Activated T-cell treated with anti-CD3 and anti-CD28 coated beads, Interleukin-2, amount 50 U/mL, for 24 hours (primary cell): ENCODE measurements at regions not wholly inside any gene's neighbourhood (a gene's known extent, or its start where the extent isn't known, plus 50 kb on each side); places are given as distances from the start of the nearest gene placed in this dataset.
"Not testable (repeated sequence)": the region's sequence is repeated elsewhere in the genome, so short reads cannot be mapped to it uniquely, and the experiment has no call there.

Source experiments
- DNase-seq: peaks from one replicate; pipeline ENCODE4 v3.0.0-alpha.2; 2020
- H3K27ac Mint-ChIP-seq: 2 replicates; pipeline ENCODE4 v1.8.0; 2020; ENCODE audit warnings: mild to moderate bottlenecking, mixed read lengths
- H3K27me3 Mint-ChIP-seq: 2 replicates; pipeline ENCODE4 v1.8.0; 2020; ENCODE audit warnings: mixed read lengths
- H3K36me3 Mint-ChIP-seq: 2 replicates; pipeline ENCODE4 v1.8.0; 2020; ENCODE audit warnings: low read depth, mixed read lengths
- H3K4me1 Mint-ChIP-seq: 2 replicates; pipeline ENCODE4 v1.8.0; 2020; ENCODE audit warnings: low read depth, mixed read lengths
- H3K4me3 Mint-ChIP-seq: 2 replicates; pipeline ENCODE4 v1.8.0; 2020; ENCODE audit warnings: mild to moderate bottlenecking, moderate library complexity, mixed read lengths
- H3K9me3 Mint-ChIP-seq: 2 replicates; pipeline ENCODE4 v1.8.0; 2020; ENCODE audit warnings: mixed read lengths

- Mint-ChIP-seq H3K36me3 (no peaks in the 10 kb centered on the region), H3K9me3 (no peaks in the 10 kb centered on the region), H3K4me1 (no peaks in the 10 kb centered on the region), H3K4me3 (no peak overlapping the region), H3K27ac (no peak overlapping the region), H3K27me3 (peaks cover 35% of the 10 kb centered on the region)
- DNase-seq, result no peak
These were observed 148.5 kb downstream of the LY86 start for GRCh38 chr6:6736791-6737654.

GRCh38 chr6:6737671-6738070, 149.2 kb downstream of the LY86 start:
- Mint-ChIP-seq H3K4me3 (no peak overlapping the region), H3K4me1 (no peaks in the 10 kb centered on the region), H3K9me3 (no peaks in the 10 kb centered on the region), H3K27me3 (peaks cover 35% of the 10 kb centered on the region), H3K36me3 (no peaks in the 10 kb centered on the region), H3K27ac (no peak overlapping the region)
- no peak for DNase-seq

DNA sequence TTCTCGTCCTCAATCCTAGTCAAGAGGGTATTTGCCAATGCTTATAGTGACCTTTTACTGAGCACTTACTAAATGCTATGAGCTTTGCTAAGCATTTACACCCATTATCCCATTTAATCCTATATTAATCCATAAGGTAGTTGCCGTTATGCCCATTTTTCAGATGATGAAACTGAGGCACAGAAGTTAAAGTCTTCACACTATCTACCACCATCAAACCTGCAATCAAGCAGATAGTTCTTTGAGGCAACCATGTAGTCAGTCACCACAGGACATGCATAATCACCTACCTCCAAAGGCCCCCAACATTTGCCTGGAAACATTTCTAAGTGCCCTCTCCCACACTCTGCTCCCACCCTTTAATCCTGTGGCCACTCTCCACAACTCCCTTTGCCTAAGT, 149.6 kb downstream of the LY86 start:
- peaks cover 35% of the 10 kb centered on the region for H3K27me3 Mint-ChIP-seq

GRCh38 chr6:6738922-6739716, 150.6 kb downstream of the LY86 start:
- Mint-ChIP-seq H3K27me3 (peaks cover 35% of the 10 kb centered on the region), H3K36me3 (no peaks in the 10 kb centered on the region), H3K9me3 (no peaks in the 10 kb centered on the region), H3K27ac (no peak overlapping the region), H3K4me1 (no peaks in the 10 kb centered on the region), H3K4me3 (no peak overlapping the region)
- no peak for DNase-seq

More for the DNA sequence above, 149.6 kb downstream of the LY86 start:
- no peak for DNase-seq
- Mint-ChIP-seq H3K4me3 (no peak overlapping the region), H3K4me1 (no peaks in the 10 kb centered on the region), H3K27ac (no peak overlapping the region), H3K36me3 (no peaks in the 10 kb centered on the region), H3K9me3 (no peaks in the 10 kb centered on the region)

GRCh38 chr6:6740595-6740994, 152.1 kb downstream of the LY86 start:
- no peak for DNase-seq
- no peaks in the 10 kb centered on the region for H3K9me3 Mint-ChIP-seq
- H3K27me3 Mint-ChIP-seq, result peaks cover 29% of the 10 kb centered on the region
- H3K36me3 Mint-ChIP-seq, result no peaks in the 10 kb centered on the region
- H3K4me3 Mint-ChIP-seq, result no peak overlapping the region
- no peak overlapping the region for H3K27ac Mint-ChIP-seq
- no peaks in the 10 kb centered on the region for H3K4me1 Mint-ChIP-seq

DNA sequence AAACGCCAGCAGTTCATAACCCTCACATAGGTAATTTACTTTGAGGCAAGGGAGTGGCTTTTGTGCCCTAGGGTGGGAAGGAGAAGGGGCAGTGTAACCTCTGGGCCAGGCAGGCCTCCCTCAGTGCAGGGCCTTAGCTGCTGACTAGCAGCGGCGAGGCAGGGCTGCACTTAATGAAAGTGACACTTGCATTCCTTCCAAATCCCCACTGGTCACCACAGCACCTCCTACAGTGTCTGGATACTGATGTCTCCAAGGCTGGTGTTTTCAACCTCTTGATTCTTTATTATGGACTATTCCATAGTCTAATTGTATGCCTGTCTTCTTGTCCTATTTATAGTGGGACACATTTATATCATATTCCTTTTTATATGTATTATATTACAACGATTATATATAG, 152.7 kb downstream of the LY86 start:
- Mint-ChIP-seq H3K27me3 (peaks cover 26% of the 10 kb centered on the region), H3K36me3 (no peaks in the 10 kb centered on the region)

GRCh38 chr6:6742535-6742934, 154.0 kb downstream of the LY86 start:
- Mint-ChIP-seq H3K9me3 (no peaks in the 10 kb centered on the region), H3K27ac (no peak overlapping the region), H3K36me3 (no peaks in the 10 kb centered on the region), H3K27me3 (peaks cover 14% of the 10 kb centered on the region), H3K4me3 (no peak overlapping the region), H3K4me1 (no peaks in the 10 kb centered on the region)
- DNase-seq, result no peak

More for the DNA sequence above, 152.7 kb downstream of the LY86 start:
- Mint-ChIP-seq H3K4me3 (no peak overlapping the region), H3K27ac (no peak overlapping the region), H3K9me3 (no peaks in the 10 kb centered on the region), H3K4me1 (no peaks in the 10 kb centered on the region)
- no peak for DNase-seq

GRCh38 chr6:6744551-6744950, 156.0 kb downstream of the LY86 start:
- no peak overlapping the region for H3K27ac Mint-ChIP-seq
- no peaks in the 10 kb centered on the region for H3K9me3 Mint-ChIP-seq
- no peak overlapping the region for H3K4me3 Mint-ChIP-seq
- H3K4me1 Mint-ChIP-seq, result peaks cover 2% of the 10 kb centered on the region
- peaks cover under 1% of the 10 kb centered on the region for H3K27me3 Mint-ChIP-seq
- no peaks in the 10 kb centered on the region for H3K36me3 Mint-ChIP-seq
- DNase-seq, result no peak

DNA sequence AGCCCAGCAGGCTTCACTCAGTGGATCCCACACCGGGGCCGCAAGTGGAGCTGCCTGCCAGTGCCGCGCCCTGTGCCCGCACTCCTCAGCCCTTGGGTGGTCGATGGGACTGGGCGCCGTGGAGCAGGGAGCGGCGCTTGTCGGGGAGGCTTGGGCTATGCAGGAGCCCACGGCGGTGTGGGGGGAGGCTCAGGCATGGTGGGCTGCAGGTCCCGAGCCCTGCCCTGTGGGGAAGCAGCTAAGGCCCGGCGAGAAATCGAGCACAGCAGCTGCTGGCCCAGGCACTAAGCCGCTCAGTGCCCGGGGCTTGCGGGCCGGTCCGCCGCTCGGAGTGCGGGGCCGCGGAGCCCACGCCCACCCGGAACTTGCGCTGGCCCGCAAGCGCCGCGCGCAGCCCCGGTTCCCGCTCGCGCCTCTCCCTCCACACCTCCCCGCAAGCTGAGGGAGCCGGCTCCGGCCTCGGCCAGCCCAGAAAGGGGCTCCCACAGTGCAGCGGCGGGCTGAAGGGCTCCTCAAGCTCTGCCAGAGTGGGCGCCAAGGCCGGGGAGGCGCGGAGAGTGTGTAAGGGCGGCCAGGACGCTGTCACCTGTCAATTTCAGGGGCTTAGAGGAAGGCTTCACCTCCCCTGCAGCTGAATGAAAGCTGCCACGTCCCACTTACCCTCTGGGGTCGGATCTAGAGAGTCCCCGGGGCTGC, 157.3 kb downstream of the LY86 start:
- H3K36me3 Mint-ChIP-seq, H3K9me3 Mint-ChIP-seq, H3K4me3 Mint-ChIP-seq, DNase-seq, H3K27ac Mint-ChIP-seq, H3K27me3 Mint-ChIP-seq: not testable (repeated sequence)
- peaks cover 10% of the 10 kb centered on the region for H3K4me1 Mint-ChIP-seq

GRCh38 chr6:6746333-6746969, 157.9 kb downstream of the LY86 start:
- no peak overlapping the region for H3K4me3 Mint-ChIP-seq
- H3K4me1 Mint-ChIP-seq, result peaks cover 17% of the 10 kb centered on the region
- DNase-seq, result no peak
- H3K36me3 Mint-ChIP-seq, result no peaks in the 10 kb centered on the region
- H3K9me3 Mint-ChIP-seq, result no peaks in the 10 kb centered on the region
- no peak overlapping the region for H3K27ac Mint-ChIP-seq
- H3K27me3 Mint-ChIP-seq, result no peaks in the 10 kb centered on the region

DNA sequence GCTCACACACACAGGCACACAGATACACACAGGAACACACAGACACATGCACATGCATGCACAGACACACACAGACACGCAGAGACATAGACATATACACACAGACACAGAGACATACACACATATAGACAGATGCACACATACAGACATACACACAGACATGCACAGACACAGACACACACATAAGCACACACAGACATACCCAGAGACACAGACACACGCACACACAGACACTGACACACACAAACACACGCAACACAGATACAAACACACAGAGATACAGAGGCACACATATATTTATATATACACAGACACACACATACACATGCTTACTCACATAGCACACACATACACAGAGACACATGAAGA, 158.4 kb downstream of the LY86 start:
- no peaks in the 10 kb centered on the region for H3K36me3 Mint-ChIP-seq
- DNase-seq, result no peak
- H3K27ac Mint-ChIP-seq, result no peak overlapping the region
- H3K4me1 Mint-ChIP-seq, result peaks cover 22% of the 10 kb centered on the region
- no peaks in the 10 kb centered on the region for H3K27me3 Mint-ChIP-seq
- H3K4me3 Mint-ChIP-seq, result no peak overlapping the region
- H3K9me3 Mint-ChIP-seq, result no peaks in the 10 kb centered on the region

- Mint-ChIP-seq H3K4me3 (no peak overlapping the region), H3K27me3 (no peaks in the 10 kb centered on the region), H3K36me3 (no peaks in the 10 kb centered on the region), H3K4me1 (peaks cover 23% of the 10 kb centered on the region), H3K27ac (no peak overlapping the region), H3K9me3 (no peaks in the 10 kb centered on the region)
- DNase-seq, result no peak
These were observed 158.9 kb downstream of the LY86 start for GRCh38 chr6:6747371-6747770.

- H3K4me1 Mint-ChIP-seq, result peaks cover 23% of the 10 kb centered on the region
- no peaks in the 10 kb centered on the region for H3K36me3 Mint-ChIP-seq
- no peak overlapping the region for H3K27ac Mint-ChIP-seq
- DNase-seq, result no peak
- H3K27me3 Mint-ChIP-seq, result no peaks in the 10 kb centered on the region
- no peak overlapping the region for H3K4me3 Mint-ChIP-seq
- no peaks in the 10 kb centered on the region for H3K9me3 Mint-ChIP-seq
These were observed 159.5 kb downstream of the LY86 start for GRCh38 chr6:6748001-6748400.

GRCh38 chr6:6749702-6750491, 161.4 kb downstream of the LY86 start:
- peak; percentile 46 for DNase-seq
- no peaks in the 10 kb centered on the region for H3K36me3 Mint-ChIP-seq
- no peak overlapping the region for H3K4me3 Mint-ChIP-seq
- H3K4me1 Mint-ChIP-seq, result peaks cover 23% of the 10 kb centered on the region
- no peak overlapping the region for H3K27ac Mint-ChIP-seq
- H3K9me3 Mint-ChIP-seq, result no peaks in the 10 kb centered on the region
- no peaks in the 10 kb centered on the region for H3K27me3 Mint-ChIP-seq
